HG02884 (cell line): ENCODE measurements at regions not wholly inside any gene's neighbourhood (a gene's known extent, or its start where the extent isn't known, plus 50 kb on each side); places are given as distances from the start of the nearest gene placed in this dataset.
"Not testable (repeated sequence)": the region's sequence is repeated elsewhere in the genome, so short reads cannot be mapped to it uniquely, and the experiment has no call there.

Source experiments
- ATAC-seq: cut with Tn5 transposase; IDR thresholded peaks from one replicate; pipeline ENCODE4 v1.9.1; 2021; ENCODE audit warnings: mild to moderate bottlenecking, moderate library complexity; ENCODE audit not compliant: unreplicated experiment

- ATAC-seq, result no peak
Observed at GRCh38 chr11:122604621-122605020, 50.9 kb upstream of the UBASH3B start.

GRCh38 chr11:122601141-122602125 is 54.1 kb upstream of the UBASH3B start:
- no peak for ATAC-seq

- no peak for ATAC-seq
Observed at GRCh38 chr11:122600290-122600689, 55.2 kb upstream of the UBASH3B start.

GRCh38 chr11:122599434-122599833 is 56.1 kb upstream of the UBASH3B start:
- no peak for ATAC-seq

GRCh38 chr11:122598971-122599370 is 56.6 kb upstream of the UBASH3B start:
- ATAC-seq, result no peak

- ATAC-seq, result no peak
Observed at GRCh38 chr11:122597511-122597910, 58.0 kb upstream of the UBASH3B start.

GRCh38 chr11:122594986-122595645 is 60.4 kb upstream of the UBASH3B start:
- ATAC-seq, result no peak

GRCh38 chr11:122593473-122594420 is 61.8 kb upstream of the UBASH3B start:
- ATAC-seq, result no peak

GRCh38 chr11:122592641-122593040 is 62.9 kb upstream of the UBASH3B start:
- no peak for ATAC-seq

GRCh38 chr11:122584670-122585069 is 70.9 kb upstream of the UBASH3B start:
- ATAC-seq, result no peak

GRCh38 chr11:122580071-122580470 is 75.5 kb upstream of the UBASH3B start:
- ATAC-seq, result not testable (repeated sequence)

GRCh38 chr11:122578171-122578825 is 77.2 kb upstream of the UBASH3B start:
- ATAC-seq, result no peak

- no peak for ATAC-seq
Observed at GRCh38 chr11:122572592-122572991, 82.9 kb upstream of the UBASH3B start.

- no peak for ATAC-seq
Observed at GRCh38 chr11:122563761-122564160, 91.8 kb upstream of the UBASH3B start.

GRCh38 chr11:122559734-122560382 is 95.7 kb upstream of the UBASH3B start:
- ATAC-seq, result no peak

GRCh38 chr11:122559218-122559617 is 96.3 kb upstream of the UBASH3B start:
- not testable (repeated sequence) for ATAC-seq

GRCh38 chr11:122557163-122557562 is 98.4 kb upstream of the UBASH3B start:
- not testable (repeated sequence) for ATAC-seq

GRCh38 chr11:122556605-122557004 is 98.9 kb upstream of the UBASH3B start:
- no peak for ATAC-seq

- no peak for ATAC-seq
Observed at GRCh38 chr11:122538060-122538459, 117.5 kb upstream of the UBASH3B start.

- no peak for ATAC-seq
Observed at GRCh38 chr11:122524898-122525297, 130.6 kb upstream of the UBASH3B start.
